ENCODE measurements at regions not wholly inside any gene's neighbourhood (a gene's known extent, or its start where the extent isn't known, plus 50 kb on each side); places are given as distances from the start of the nearest gene placed in this dataset.

GRCh38 chr13:44318161-44318560, 55.5 kb upstream of the SERP2 start:
- TF ChIP-seq CTCF (IDR thresholded peaks at IDR 0.05; ENCODE audit: borderline replicate concordance, insufficient read depth, low read depth, low read length): no peak
- H3K4me3 ChIP-seq (ENCODE audit: low read depth, low read length): no peak overlapping the region

- no peak overlapping the region for H3K4me3 ChIP-seq (ENCODE audit: low read depth, low read length)
- TF ChIP-seq CTCF (IDR thresholded peaks at IDR 0.05; ENCODE audit: borderline replicate concordance, insufficient read depth, low read depth, low read length): no peak
These were observed 53.0 kb upstream of the SERP2 start for GRCh38 chr13:44320611-44321010.

GRCh38 chr13:44321961-44322360, 51.7 kb upstream of the SERP2 start:
- no peak for TF ChIP-seq CTCF (IDR thresholded peaks at IDR 0.05; ENCODE audit: borderline replicate concordance, insufficient read depth, low read depth, low read length)
- no peak overlapping the region for H3K4me3 ChIP-seq (ENCODE audit: low read depth, low read length)

GRCh38 chr13:44322928-44323327, 50.7 kb upstream of the SERP2 start:
- TF ChIP-seq CTCF (IDR thresholded peaks at IDR 0.05; ENCODE audit: borderline replicate concordance, insufficient read depth, low read depth, low read length): no peak
- H3K4me3 ChIP-seq (ENCODE audit: low read depth, low read length): no peak overlapping the region

- no peak for TF ChIP-seq CTCF (IDR thresholded peaks at IDR 0.05; ENCODE audit: borderline replicate concordance, insufficient read depth, low read depth, low read length)
- no peak overlapping the region for H3K4me3 ChIP-seq (ENCODE audit: low read depth, low read length)
These were observed 49.9 kb upstream of the SERP2 start for GRCh38 chr13:44323754-44324153.
